Testis (tissue), 2 donors: ENCODE measurements at regions not wholly inside any gene's neighbourhood (a gene's known extent, or its start where the extent isn't known, plus 50 kb on each side); places are given as distances from the start of the nearest gene placed in this dataset.
A peak's percentile ranks its signal among the peaks of the same experiment; 100 is the strongest.

Experiments used
- DNase-seq: peaks from one replicate; pipeline ENCODE4 v3.0.0-alpha.2; 2019
- H3K27ac ChIP-seq, 2 donors: fragments of 200-600 bp; sonication (generic); one replicate each; pipeline ENCODE4 v1.5.1; 2019
- H3K27me3 ChIP-seq: fragments of 200-600 bp; sonication (generic); one replicate; pipeline ENCODE4 v1.5.1; 2019
- H3K36me3 ChIP-seq: fragments of 200-600 bp; sonication (generic); one replicate; pipeline ENCODE4 v1.5.1; 2017; ENCODE audit warnings: low read depth; ENCODE audit errors: missing control alignments
- H3K4me1 ChIP-seq: fragments of 200-600 bp; sonication (generic); one replicate; pipeline ENCODE4 v1.5.1; 2019
- H3K4me3 ChIP-seq, 2 donors: fragments of 200-600 bp; sonication (generic); one replicate each; pipeline ENCODE4 v1.5.1; 2017 to 2019
- H3K9me3 ChIP-seq: fragments of 200-600 bp; sonication (generic); one replicate; pipeline ENCODE4 v1.5.1; 2017
- POLR2A ChIP-seq: fragments of 450-650 bp; IDR thresholded peaks from one replicate; pipeline ENCODE4 v1.6.1; 2017; ENCODE audit warnings: antibody characterized with exemption, mild to moderate bottlenecking, moderate library complexity
- WGBS, 2 donors: methylation state at CpG; one replicate each; pipeline ENCODE4 v1.1.5; 2018; 5-methylcytosine and 5-hydroxymethylcytosine counted together
- intact Hi-C: fragments of 100-400 bp; cut with DNase I; formaldehyde crosslinking; loops from one replicate; pipeline ENCODE4 v1.15.1; 2023; ENCODE audit warnings: low total_unique reads
- TF ChIP-seq, protein P1 (sequence below), 3 experiments: fragments of 450-650 bp in 2 of 3; fragments of 200-600 bp in 1 of 3; sonication (generic) in 1 of 3; IDR thresholded peaks; one replicate each; pipeline ENCODE4 v1.5.1; 2016 to 2019; ENCODE audit warnings: antibody characterized with exemption in 3 of 3, mild to moderate bottlenecking in 2 of 3, moderate library complexity in 1 of 3

DNA sequence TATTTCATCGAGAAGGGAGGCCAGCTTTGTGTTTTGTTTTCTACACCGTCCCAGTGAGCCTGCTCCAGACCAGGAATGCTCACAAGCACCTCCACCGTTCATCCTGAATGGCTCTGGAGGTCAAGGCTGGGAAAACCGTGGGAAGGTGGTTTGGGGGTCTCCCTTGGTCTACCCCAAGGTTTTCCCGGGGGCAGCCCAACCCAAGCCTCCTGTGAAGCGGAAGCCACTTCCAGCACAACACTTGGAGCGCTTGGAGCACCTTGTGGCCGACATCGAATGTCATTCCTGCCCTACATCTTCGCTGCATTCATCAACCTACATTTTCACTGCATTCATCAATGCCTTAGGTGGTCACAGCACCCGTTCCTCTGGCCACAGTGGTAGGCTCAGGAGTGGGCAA, 255.6 kb upstream of the PMEPA1 start:
- TF ChIP-seq POLR2A = no peak
- TF ChIP-seq, protein P1, sequence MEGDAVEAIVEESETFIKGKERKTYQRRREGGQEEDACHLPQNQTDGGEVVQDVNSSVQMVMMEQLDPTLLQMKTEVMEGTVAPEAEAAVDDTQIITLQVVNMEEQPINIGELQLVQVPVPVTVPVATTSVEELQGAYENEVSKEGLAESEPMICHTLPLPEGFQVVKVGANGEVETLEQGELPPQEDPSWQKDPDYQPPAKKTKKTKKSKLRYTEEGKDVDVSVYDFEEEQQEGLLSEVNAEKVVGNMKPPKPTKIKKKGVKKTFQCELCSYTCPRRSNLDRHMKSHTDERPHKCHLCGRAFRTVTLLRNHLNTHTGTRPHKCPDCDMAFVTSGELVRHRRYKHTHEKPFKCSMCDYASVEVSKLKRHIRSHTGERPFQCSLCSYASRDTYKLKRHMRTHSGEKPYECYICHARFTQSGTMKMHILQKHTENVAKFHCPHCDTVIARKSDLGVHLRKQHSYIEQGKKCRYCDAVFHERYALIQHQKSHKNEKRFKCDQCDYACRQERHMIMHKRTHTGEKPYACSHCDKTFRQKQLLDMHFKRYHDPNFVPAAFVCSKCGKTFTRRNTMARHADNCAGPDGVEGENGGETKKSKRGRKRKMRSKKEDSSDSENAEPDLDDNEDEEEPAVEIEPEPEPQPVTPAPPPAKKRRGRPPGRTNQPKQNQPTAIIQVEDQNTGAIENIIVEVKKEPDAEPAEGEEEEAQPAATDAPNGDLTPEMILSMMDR (IDR thresholded peaks at IDR 0.05) = no peak
- intact Hi-C loops = no loop called here
- Histone ChIP-seq H3K4me3 (no peak overlapping the region), H3K36me3 (no peaks in the 10 kb centered on the region), H3K27ac (no peak overlapping the region), H3K4me1 (peaks cover 3% of the 10 kb centered on the region), H3K27me3 (no peaks in the 10 kb centered on the region), H3K9me3 (no peaks in the 10 kb centered on the region)
- 84% methylated on average over 11 of the region's 11 CpGs for WGBS, 2 donors
- DNase-seq = no peak

GRCh38 chr20:57964011-57964862, 254.4 kb upstream of the PMEPA1 start:
- DNase-seq = no peak
- H3K4me1 ChIP-seq = peaks cover 3% of the 10 kb centered on the region
- H3K27ac ChIP-seq = peak overlapping the region in 1 of 2 donors; percentile 28
- no peaks in the 10 kb centered on the region for H3K9me3 ChIP-seq
- 66 to 68% methylated on average over 15 of the region's 15 CpGs for WGBS, 2 donors
- no peaks in the 10 kb centered on the region for H3K36me3 ChIP-seq
- no peak overlapping the region for H3K4me3 ChIP-seq
- H3K27me3 ChIP-seq = no peaks in the 10 kb centered on the region
- TF ChIP-seq, protein P1 (IDR thresholded peaks at IDR 0.05) = no peak
- TF ChIP-seq POLR2A = no peak
- intact Hi-C loops = no loop called here

- TF ChIP-seq POLR2A = no peak
- TF ChIP-seq, protein P1 (IDR thresholded peaks at IDR 0.05) = no peak
- no peaks in the 10 kb centered on the region for H3K36me3 ChIP-seq
- intact Hi-C loops = no loop called here
- DNase-seq = no peak
- no peak overlapping the region for H3K4me3 ChIP-seq
- H3K27me3 ChIP-seq = no peaks in the 10 kb centered on the region
- WGBS, 2 donors = 48 to 64% methylated on average over 19 of the region's 19 CpGs
- no peaks in the 10 kb centered on the region for H3K9me3 ChIP-seq
- H3K4me1 ChIP-seq = peaks cover 3% of the 10 kb centered on the region
- no peak overlapping the region for H3K27ac ChIP-seq
Observed at GRCh38 chr20:57960803-57961575, 251.2 kb upstream of the PMEPA1 start.

GRCh38 chr20:57959589-57959988, 249.8 kb upstream of the PMEPA1 start:
- peaks cover 3% of the 10 kb centered on the region for H3K4me1 ChIP-seq
- TF ChIP-seq, protein P1 (IDR thresholded peaks at IDR 0.05) = no peak
- no peak overlapping the region for H3K4me3 ChIP-seq
- no peak overlapping the region for H3K27ac ChIP-seq
- no peaks in the 10 kb centered on the region for H3K36me3 ChIP-seq
- H3K9me3 ChIP-seq = no peaks in the 10 kb centered on the region
- intact Hi-C loops = no loop called here
- whole genome bisulfite sequencing, 2 donors = 89 to 95% methylated on average over 4 of the region's 4 CpGs
- no peak for DNase-seq
- H3K27me3 ChIP-seq = no peaks in the 10 kb centered on the region
